ENCODE measurements at regions not wholly inside any gene's neighbourhood (a gene's known extent, or its start where the extent isn't known, plus 50 kb on each side); places are given as distances from the start of the nearest gene placed in this dataset.
"Not testable (repeated sequence)": the region's sequence is repeated elsewhere in the genome, so short reads cannot be mapped to it uniquely, and the experiment has no call there.

DNA sequence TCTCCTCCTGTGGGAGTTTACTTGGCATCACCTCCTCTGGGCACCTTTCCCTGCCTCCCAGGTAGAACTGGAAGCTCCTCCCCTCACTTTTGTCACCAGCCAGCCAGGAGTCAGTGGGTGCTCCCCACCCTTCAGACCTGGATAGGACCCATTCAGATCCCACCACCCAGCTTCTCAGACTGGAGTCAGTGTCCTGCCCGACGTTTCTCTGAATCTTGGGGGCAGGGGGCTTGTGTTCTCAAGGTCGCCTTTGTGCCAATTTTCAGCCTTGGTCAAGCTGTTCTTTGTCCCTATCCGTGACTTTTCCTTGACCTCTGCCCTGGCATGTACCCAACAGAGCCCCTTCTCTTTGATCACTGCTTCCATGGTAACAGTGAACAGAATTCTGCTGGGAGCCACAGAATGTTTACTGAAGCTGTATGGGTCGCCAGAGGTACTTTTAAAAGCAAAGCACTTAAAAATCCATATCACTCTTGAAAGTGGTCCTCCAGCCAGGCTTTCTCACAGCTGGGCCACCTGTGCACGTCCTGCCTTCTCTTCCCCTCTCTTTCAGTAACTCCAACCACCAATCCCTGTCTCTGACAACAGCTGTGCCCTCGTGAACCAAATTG lies 63.1 kb downstream of the SOWAHC start:
- TF ChIP-seq, protein P1, sequence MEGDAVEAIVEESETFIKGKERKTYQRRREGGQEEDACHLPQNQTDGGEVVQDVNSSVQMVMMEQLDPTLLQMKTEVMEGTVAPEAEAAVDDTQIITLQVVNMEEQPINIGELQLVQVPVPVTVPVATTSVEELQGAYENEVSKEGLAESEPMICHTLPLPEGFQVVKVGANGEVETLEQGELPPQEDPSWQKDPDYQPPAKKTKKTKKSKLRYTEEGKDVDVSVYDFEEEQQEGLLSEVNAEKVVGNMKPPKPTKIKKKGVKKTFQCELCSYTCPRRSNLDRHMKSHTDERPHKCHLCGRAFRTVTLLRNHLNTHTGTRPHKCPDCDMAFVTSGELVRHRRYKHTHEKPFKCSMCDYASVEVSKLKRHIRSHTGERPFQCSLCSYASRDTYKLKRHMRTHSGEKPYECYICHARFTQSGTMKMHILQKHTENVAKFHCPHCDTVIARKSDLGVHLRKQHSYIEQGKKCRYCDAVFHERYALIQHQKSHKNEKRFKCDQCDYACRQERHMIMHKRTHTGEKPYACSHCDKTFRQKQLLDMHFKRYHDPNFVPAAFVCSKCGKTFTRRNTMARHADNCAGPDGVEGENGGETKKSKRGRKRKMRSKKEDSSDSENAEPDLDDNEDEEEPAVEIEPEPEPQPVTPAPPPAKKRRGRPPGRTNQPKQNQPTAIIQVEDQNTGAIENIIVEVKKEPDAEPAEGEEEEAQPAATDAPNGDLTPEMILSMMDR (IDR thresholded peaks at IDR 0.05 in 8 of 11, conservative IDR thresholded peaks at IDR 0.05 in 3 of 11): not testable (repeated sequence)
- not testable (repeated sequence) for TF ChIP-seq POLR2AphosphoS5, POLR2A (IDR thresholded peaks at IDR 0.05)
